Heart left ventricle (tissue), 16 donors: ENCODE measurements at regions not wholly inside any gene's neighbourhood (a gene's known extent, or its start where the extent isn't known, plus 50 kb on each side); places are given as distances from the start of the nearest gene placed in this dataset.

Experiments
- ATAC-seq, 4 donors: fragments of 200-7000 bp; cut with Tn5 transposase; one replicate each; pipeline ENCODE4 v1.9.1; 2020 to 2022; ENCODE audit warnings: moderate library complexity in 4 of 4, mild to moderate bottlenecking in 3 of 4, moderate number of reproducible peaks in 1 of 4
- DNase-seq, 5 donors: peaks; one replicate each; pipeline ENCODE4 v3.0.0-alpha.2; 2020
- H3K27ac ChIP-seq, 12 donors: fragments of 200-600 bp; sonication (generic) in 4 of 12; one replicate each; pipeline versions ENCODE4 v1.5.0 to v1.8.0; 2016 to 2022; ENCODE audit warnings: mild to moderate bottlenecking in 2 of 12
- H3K27me3 ChIP-seq, 9 donors: fragments of 200-600 bp; sonication (generic) in 2 of 9; one replicate each; pipeline versions ENCODE4 v1.5.1 to v1.8.0; 2016 to 2022; ENCODE audit warnings: mild to moderate bottlenecking in 3 of 9
- H3K36me3 ChIP-seq, 9 donors: fragments of 200-600 bp; sonication (generic) in 2 of 9; one replicate each; pipeline versions ENCODE4 v1.5.0 to v1.8.0; 2018 to 2022; ENCODE audit warnings: mild to moderate bottlenecking in 2 of 9
- H3K4me1 ChIP-seq, 12 donors: fragments of 200-600 bp; sonication (generic) in 4 of 12; one replicate each; pipeline versions ENCODE4 v1.5.0 to v1.8.0; 2016 to 2022; ENCODE audit warnings: mild to moderate bottlenecking in 3 of 12
- H3K4me3 ChIP-seq, 12 donors: fragments of 200-600 bp; sonication (generic) in 4 of 12; one replicate each; pipeline versions ENCODE4 v1.5.0 to v1.8.0; 2017 to 2022; ENCODE audit warnings: mild to moderate bottlenecking in 9 of 12, moderate library complexity in 4 of 12
- H3K9me3 ChIP-seq, 12 donors: fragments of 200-600 bp; sonication (generic) in 4 of 12; one replicate each; pipeline versions ENCODE4 v1.5.0 to v1.8.0; 2016 to 2022; ENCODE audit warnings: mild to moderate bottlenecking in 1 of 12
- CTCF ChIP-seq, 12 donors: fragments of 200-600 bp; sonication (generic) in 4 of 12; IDR thresholded peaks; one replicate each; pipeline versions ENCODE4 v1.5.0 to v1.8.0; 2018 to 2022; ENCODE audit warnings: antibody characterized with exemption in 12 of 12, mild to moderate bottlenecking in 5 of 12
- POLR2A ChIP-seq, 2 donors: fragments of 450-650 bp; IDR thresholded peaks; one replicate each; pipeline ENCODE4 v1.6.1; 2017; ENCODE audit warnings: antibody characterized with exemption in 2 of 2, mild to moderate bottlenecking in 2 of 2, moderate library complexity in 2 of 2
- WGBS, 4 donors: extraction: QIAGEN DNeasy Blood & Tissue Kit in 2 of 4; methylation state at CpG; one replicate each; pipeline versions ENCODE4 v1.1.5 to v1.1.7; 2013 to 2018; 5-methylcytosine and 5-hydroxymethylcytosine counted together
- intact Hi-C, 10 donors: fragments of 100-400 bp; cut with DNase I; formaldehyde crosslinking; loops; one replicate each; pipeline versions ENCODE4 v1.11.1 to v1.14.2; 2022
- donor health status: ischemic (EF 13 %, LVEDD 7.1; RV severe dilation, severe dysfunction).
- donor health status: healthy with polysubstance abuse.
- donor health status: DM: no; HTN: yes; CAD: no.
- donor health status: DM: no; HTN: no; CAD: no.
- donor health status: ischemic (EF 25% LVEDD 6.9; RV normal size, moderate dysfunction).
- donor health status: ischemic (EF 25% LVEDD 5.7; RV mildly dilated, moderate dysfunction).
- donor health status: healthy.
- donor health status: DM: yes; HTN: yes; CAD: no.
- donor health status: ischemic (EF 35%, LVEDD 5.7; RV mildly dilated, moderate dysfunction).
- donor health status: nonischemic (EF 11% LVEDD 7.7; RV severe dilation, severe dysfunction).
- donor health status: DM: yes; HTN: yes; CAD: no.
- donor health status: PGD.
- donor health status: ischemic (EF 29% LVEDD 5.4; RV normal size, mild dysfunction).
- donor health status: nonischemic (EF 23%, LVEDD 6.1; RV moderate dilation, normal function).

GRCh38 chr3:118036215-118036614 is 998.4 kb downstream of the IGSF11 start:
- TF ChIP-seq CTCF (IDR thresholded peaks at IDR 0.05): no peak
- TF ChIP-seq POLR2A (IDR thresholded peaks at IDR 0.05): no peak
- 36 to 58% (median 45%) methylated on average over 1 of the region's 1 CpG for WGBS, 4 donors
- DNase-seq (no peak), ATAC-seq (no peak)
- peaks cover 0 to 18% (median 6%) of the 10 kb centered on the region in 12 donors for H3K9me3 ChIP-seq
- H3K27ac ChIP-seq: no peak overlapping the region
- intact Hi-C loops: no loop called here
- no peak overlapping the region for H3K4me3 ChIP-seq
- no peaks in the 10 kb centered on the region for H3K27me3 ChIP-seq
- H3K36me3 ChIP-seq: no peaks in the 10 kb centered on the region
- H3K4me1 ChIP-seq: no peaks in the 10 kb centered on the region

GRCh38 chr3:118055381-118055780 is 979.3 kb downstream of the IGSF11 start:
- intact Hi-C loops: no loop called here
- Histone ChIP-seq H3K27me3 (no peaks in the 10 kb centered on the region), H3K4me3 (no peak overlapping the region), H3K4me1 (no peaks in the 10 kb centered on the region), H3K9me3 (peaks cover 0 to 24% (median 5%) of the 10 kb centered on the region in 12 donors), H3K27ac (no peak overlapping the region), H3K36me3 (no peaks in the 10 kb centered on the region)
- no peak for ATAC-seq
- no peak for DNase-seq
- WGBS, 4 donors: 0 to 61% (median 24%) methylated on average over 1 of the region's 1 CpG
- no peak for TF ChIP-seq CTCF (IDR thresholded peaks at IDR 0.05)
- no peak for TF ChIP-seq POLR2A (IDR thresholded peaks at IDR 0.05)

- intact Hi-C loops: no loop called here
- Histone ChIP-seq H3K4me3 (no peak overlapping the region), H3K36me3 (no peaks in the 10 kb centered on the region), H3K9me3 (peaks cover 0 to 7% (median 0%) of the 10 kb centered on the region in 12 donors), H3K4me1 (no peaks in the 10 kb centered on the region), H3K27ac (no peak overlapping the region), H3K27me3 (no peaks in the 10 kb centered on the region)
- ATAC-seq: no peak
- TF ChIP-seq POLR2A (IDR thresholded peaks at IDR 0.05): no peak
- no peak for TF ChIP-seq CTCF (IDR thresholded peaks at IDR 0.05)
- no peak for DNase-seq
- WGBS, 4 donors: 54 to 67% (median 58%) methylated on average over 1 of the region's 1 CpG
Observed at GRCh38 chr3:118057086-118057485, 977.6 kb downstream of the IGSF11 start.

- ATAC-seq (no peak), DNase-seq (no peak)
- TF ChIP-seq CTCF (IDR thresholded peaks at IDR 0.05) (no peak), POLR2A (IDR thresholded peaks at IDR 0.05) (no peak)
- Histone ChIP-seq H3K36me3 (no peaks in the 10 kb centered on the region), H3K4me3 (no peak overlapping the region), H3K27me3 (no peaks in the 10 kb centered on the region), H3K9me3 (peaks cover 0 to 3% (median 0%) of the 10 kb centered on the region in 12 donors), H3K4me1 (no peaks in the 10 kb centered on the region), H3K27ac (no peak overlapping the region)
- intact Hi-C loops: no loop called here
Observed at GRCh38 chr3:118059096-118059495, 975.5 kb downstream of the IGSF11 start.
